HL-60 (cell line): ENCODE measurements at regions not wholly inside any gene's neighbourhood (a gene's known extent, or its start where the extent isn't known, plus 50 kb on each side); places are given as distances from the start of the nearest gene placed in this dataset.

ENCODE experiments used
- GABPA ChIP-seq: IDR thresholded peaks from 2 replicates; pipeline ENCODE4 v1.6.1; 2012; ENCODE audit warnings: low read depth
- POLR2AphosphoS5 ChIP-seq: IDR thresholded peaks from 2 replicates; pipeline ENCODE4 v1.6.1; 2012; ENCODE audit warnings: low read depth
- SPI1 ChIP-seq: IDR thresholded peaks from 2 replicates; pipeline ENCODE4 v1.6.1; 2012; ENCODE audit warnings: low read depth, mild to moderate bottlenecking, borderline replicate concordance
- TF ChIP-seq, protein P1 (sequence below): IDR thresholded peaks from one replicate; pipeline ENCODE4 v1.5.1; 2011; ENCODE audit warnings: low read length, control low read depth, inconsistent platforms; ENCODE audit not compliant: insufficient read depth

DNA sequence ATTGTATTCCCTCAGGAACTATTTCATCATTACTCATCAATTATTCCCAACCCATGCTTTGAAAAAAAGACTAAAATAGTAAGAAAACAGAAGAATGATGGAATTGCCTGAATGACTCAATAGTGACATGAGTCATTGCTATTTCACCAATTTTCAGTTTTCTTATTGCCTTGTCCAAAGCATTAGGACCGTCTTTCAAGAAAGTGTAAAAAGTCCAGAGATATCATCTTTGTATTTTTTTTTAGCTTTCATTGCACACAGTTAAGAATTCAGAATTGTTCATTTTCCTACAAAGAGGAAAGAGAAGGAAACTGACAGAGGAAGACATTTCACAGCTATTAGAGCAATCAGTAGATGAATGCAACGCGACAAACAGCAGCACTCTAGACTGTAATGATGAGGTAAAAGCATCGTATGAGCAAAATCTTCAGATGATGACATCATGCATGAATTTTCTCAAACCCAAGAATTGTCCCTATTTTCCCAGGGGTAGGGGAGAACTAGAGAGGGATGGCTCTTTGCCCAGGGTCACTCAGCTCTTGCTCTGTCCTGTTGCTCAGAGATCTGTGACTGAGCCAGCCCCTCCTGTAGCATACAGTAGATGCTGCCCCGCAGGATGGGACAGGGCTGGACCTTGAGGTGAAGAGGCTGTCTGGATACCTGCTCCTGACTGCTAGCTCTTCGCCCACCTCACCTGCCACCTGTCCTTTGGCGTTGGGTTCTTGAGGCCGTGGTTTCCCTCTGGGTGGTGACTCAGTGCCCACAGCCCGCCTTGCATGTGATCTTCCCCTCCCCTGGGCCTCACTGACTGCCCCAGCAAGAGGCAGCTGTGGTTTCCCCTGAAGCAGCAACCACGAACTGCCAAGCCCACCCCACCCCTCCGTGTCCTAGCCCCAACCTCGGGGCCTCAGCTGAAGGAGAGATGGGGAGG lies 84.8 kb downstream of the PPCDC start:
- TF ChIP-seq, protein P1, sequence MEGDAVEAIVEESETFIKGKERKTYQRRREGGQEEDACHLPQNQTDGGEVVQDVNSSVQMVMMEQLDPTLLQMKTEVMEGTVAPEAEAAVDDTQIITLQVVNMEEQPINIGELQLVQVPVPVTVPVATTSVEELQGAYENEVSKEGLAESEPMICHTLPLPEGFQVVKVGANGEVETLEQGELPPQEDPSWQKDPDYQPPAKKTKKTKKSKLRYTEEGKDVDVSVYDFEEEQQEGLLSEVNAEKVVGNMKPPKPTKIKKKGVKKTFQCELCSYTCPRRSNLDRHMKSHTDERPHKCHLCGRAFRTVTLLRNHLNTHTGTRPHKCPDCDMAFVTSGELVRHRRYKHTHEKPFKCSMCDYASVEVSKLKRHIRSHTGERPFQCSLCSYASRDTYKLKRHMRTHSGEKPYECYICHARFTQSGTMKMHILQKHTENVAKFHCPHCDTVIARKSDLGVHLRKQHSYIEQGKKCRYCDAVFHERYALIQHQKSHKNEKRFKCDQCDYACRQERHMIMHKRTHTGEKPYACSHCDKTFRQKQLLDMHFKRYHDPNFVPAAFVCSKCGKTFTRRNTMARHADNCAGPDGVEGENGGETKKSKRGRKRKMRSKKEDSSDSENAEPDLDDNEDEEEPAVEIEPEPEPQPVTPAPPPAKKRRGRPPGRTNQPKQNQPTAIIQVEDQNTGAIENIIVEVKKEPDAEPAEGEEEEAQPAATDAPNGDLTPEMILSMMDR, result no peak
- no peak for TF ChIP-seq SPI1
- TF ChIP-seq POLR2AphosphoS5, result peak; percentile 98
- no peak for TF ChIP-seq GABPA
